ENCODE measurements at regions not wholly inside any gene's neighbourhood (a gene's known extent, or its start where the extent isn't known, plus 50 kb on each side); places are given as distances from the start of the nearest gene placed in this dataset.

DNA sequence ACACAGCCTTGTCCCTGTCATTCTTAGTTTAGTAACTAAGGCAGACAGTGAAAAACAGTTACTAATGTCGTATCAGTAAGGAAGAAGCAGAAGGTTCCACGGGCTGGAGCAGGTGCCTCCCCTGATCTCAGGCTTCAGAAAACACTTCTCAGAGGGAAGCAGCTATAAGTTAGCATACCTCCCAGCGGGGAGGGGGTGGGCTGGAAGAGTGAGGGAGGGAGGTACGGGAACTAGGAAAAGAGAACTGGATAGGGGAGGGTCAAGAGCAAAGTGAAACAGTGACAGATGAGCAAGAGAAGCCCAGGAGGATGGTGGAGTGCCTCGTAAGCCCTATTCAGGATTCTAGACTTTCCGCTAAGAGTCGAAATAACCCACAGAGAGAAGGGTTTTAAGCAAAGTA lies 186.3 kb upstream of the XYLT1 start:
- H3K4me3 ChIP-seq (ENCODE audit: low read depth in 1 of 2, low read length in 1 of 2) = no peak overlapping the region

DNA sequence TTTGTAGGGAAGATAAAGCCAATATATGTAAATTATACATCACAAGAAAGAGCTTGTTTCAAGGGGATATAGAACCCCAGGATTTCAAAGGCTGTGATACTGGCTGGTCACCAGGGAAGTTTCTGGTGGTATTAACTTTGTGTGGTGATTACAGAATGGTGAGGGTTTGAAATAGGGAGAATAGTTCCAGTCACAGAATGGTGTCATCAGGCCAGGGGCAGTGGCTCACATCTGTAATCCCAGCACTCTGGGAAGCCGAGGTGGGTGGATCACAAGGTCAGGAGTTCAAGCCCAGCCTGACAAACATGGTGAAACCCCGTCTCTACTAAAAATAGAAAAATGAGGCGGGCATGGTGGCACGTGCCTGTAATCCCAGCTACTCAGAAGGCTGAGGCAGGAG lies 183.8 kb upstream of the XYLT1 start:
- Histone ChIP-seq H3K27ac (no peak overlapping the region), H3K36me3 (no peaks in the 10 kb centered on the region), H3K4me3 (ENCODE audit: low read depth in 1 of 2, low read length in 1 of 2) (no peak overlapping the region), H3K4me1 (ENCODE audit: control insufficient read depth in 1 of 2, insufficient read depth in 1 of 2, low read depth in 1 of 2, low read length in 1 of 2) (no peaks in the 10 kb centered on the region), H3K27me3 (peaks cover 6% of the 10 kb centered on the region), H3K9me3 (no peaks in the 10 kb centered on the region)
- no peak for TF ChIP-seq CTCF (IDR thresholded peaks at IDR 0.05)

More for the DNA sequence above, 186.3 kb upstream of the XYLT1 start:
- no peaks in the 10 kb centered on the region for H3K36me3 ChIP-seq
- H3K27me3 ChIP-seq = peaks cover 6% of the 10 kb centered on the region
- no peaks in the 10 kb centered on the region for H3K9me3 ChIP-seq
- H3K4me1 ChIP-seq (ENCODE audit: control insufficient read depth in 1 of 2, insufficient read depth in 1 of 2, low read depth in 1 of 2, low read length in 1 of 2) = no peaks in the 10 kb centered on the region
- no peak overlapping the region for H3K27ac ChIP-seq
- no peak for TF ChIP-seq CTCF (IDR thresholded peaks at IDR 0.05)

GRCh38 chr16:17654142-17654541 lies 183.4 kb upstream of the XYLT1 start:
- no peak overlapping the region for H3K27ac ChIP-seq
- H3K36me3 ChIP-seq = no peaks in the 10 kb centered on the region
- H3K4me3 ChIP-seq (ENCODE audit: low read depth in 1 of 2, low read length in 1 of 2) = no peak overlapping the region
- H3K27me3 ChIP-seq = peaks cover 6% of the 10 kb centered on the region
- TF ChIP-seq CTCF (IDR thresholded peaks at IDR 0.05) = no peak
- H3K4me1 ChIP-seq (ENCODE audit: control insufficient read depth in 1 of 2, insufficient read depth in 1 of 2, low read depth in 1 of 2, low read length in 1 of 2) = no peaks in the 10 kb centered on the region
- no peaks in the 10 kb centered on the region for H3K9me3 ChIP-seq

DNA sequence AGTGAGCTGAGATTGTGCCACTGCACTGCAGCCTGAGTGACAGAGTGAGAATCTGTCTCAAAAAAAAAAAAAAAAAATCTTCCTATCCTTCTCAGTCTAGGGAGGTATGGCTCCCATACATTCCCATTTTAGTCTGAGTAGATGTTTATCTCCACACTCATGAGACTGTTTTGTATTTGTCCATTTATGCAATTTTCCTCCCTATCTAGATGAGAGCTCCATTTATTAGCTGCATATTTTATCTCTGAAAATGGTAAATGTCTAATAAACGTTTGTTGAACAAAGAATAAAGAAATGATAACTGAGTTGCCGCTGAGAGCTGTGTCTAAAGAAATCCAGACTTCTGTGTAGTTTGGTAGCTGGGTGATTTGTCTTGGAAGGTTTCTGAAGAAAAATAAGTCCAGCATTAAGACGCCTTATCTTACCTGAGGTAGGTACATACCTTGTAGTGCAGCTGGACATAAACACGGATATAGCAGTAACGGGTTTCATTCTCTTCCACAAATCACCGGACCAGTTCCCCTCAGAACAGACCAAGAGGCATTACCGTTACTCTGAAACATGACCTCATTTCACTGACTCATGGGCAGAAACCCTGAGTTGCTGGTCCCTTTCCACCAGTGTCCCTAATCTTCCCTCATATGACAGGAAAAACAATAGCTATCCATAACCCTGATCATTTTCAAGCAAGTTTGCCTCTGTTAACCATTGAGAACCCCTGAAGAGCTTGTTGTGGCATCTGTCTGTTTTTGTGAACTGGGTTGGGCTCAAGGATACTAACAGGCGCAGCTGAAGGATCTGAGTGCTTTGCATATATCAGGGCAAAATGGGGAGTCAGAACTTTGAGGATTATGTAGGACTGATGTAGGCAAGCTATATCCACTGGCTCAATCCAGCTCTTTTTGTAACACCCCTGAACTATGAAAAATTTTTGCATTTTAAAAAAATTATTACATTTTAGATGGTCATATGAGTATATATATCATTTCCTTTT lies 177.4 kb upstream of the XYLT1 start:
- Histone ChIP-seq H3K4me3 (ENCODE audit: low read depth in 1 of 2, low read length in 1 of 2) (no peak overlapping the region), H3K4me1 (ENCODE audit: control insufficient read depth in 1 of 2, insufficient read depth in 1 of 2, low read depth in 1 of 2, low read length in 1 of 2) (no peaks in the 10 kb centered on the region), H3K9me3 (no peaks in the 10 kb centered on the region), H3K36me3 (no peaks in the 10 kb centered on the region), H3K27me3 (no peaks in the 10 kb centered on the region), H3K27ac (no peak overlapping the region)
- no peak for TF ChIP-seq CTCF (IDR thresholded peaks at IDR 0.05)

GRCh38 chr16:17643935-17644334 lies 173.2 kb upstream of the XYLT1 start:
- no peak overlapping the region for H3K27ac ChIP-seq
- no peak overlapping the region for H3K4me3 ChIP-seq (ENCODE audit: low read depth in 1 of 2, low read length in 1 of 2)
- no peaks in the 10 kb centered on the region for H3K9me3 ChIP-seq
- H3K4me1 ChIP-seq (ENCODE audit: control insufficient read depth in 1 of 2, insufficient read depth in 1 of 2, low read depth in 1 of 2, low read length in 1 of 2) = no peaks in the 10 kb centered on the region
- H3K27me3 ChIP-seq = no peaks in the 10 kb centered on the region
- no peak for TF ChIP-seq CTCF (IDR thresholded peaks at IDR 0.05)
- H3K36me3 ChIP-seq = no peaks in the 10 kb centered on the region

Measured in neutrophil (primary cell).